GM18519 (cell line): ENCODE measurements at regions not wholly inside any gene's neighbourhood (a gene's known extent, or its start where the extent isn't known, plus 50 kb on each side); places are given as distances from the start of the nearest gene placed in this dataset.

Experiments
- ATAC-seq: cut with Tn5 transposase; IDR thresholded peaks from one replicate; pipeline ENCODE4 v1.9.1; 2021; ENCODE audit warnings: mild to moderate bottlenecking, moderate library complexity; ENCODE audit not compliant: unreplicated experiment, low FRiP score

GRCh38 chr14:106850913-106851825, 1324.8 kb downstream of the TMEM121 start:
- no peak for ATAC-seq

- no peak for ATAC-seq
These were observed 1346.4 kb downstream of the TMEM121 start for GRCh38 chr14:106872611-106873446.

DNA sequence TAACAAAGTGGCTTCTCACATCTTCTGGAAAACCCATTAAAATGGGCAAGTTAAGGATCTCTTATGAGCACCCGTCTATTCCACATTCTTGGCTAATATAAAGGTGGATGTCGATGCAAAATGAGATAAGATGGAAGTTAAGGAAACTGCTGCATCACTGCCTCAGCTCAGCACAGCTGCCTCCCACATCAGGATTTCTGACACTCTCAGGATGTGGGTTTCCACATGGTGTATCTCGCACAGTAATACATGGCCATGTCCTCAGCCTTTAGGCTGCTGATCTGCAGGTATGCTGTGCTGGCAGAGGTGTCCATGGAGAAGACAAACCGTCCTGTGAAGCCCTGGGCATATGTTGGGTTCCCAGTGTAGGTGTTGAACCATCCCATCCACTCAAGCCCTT, 1348.0 kb downstream of the TMEM121 start:
- no peak for ATAC-seq

DNA sequence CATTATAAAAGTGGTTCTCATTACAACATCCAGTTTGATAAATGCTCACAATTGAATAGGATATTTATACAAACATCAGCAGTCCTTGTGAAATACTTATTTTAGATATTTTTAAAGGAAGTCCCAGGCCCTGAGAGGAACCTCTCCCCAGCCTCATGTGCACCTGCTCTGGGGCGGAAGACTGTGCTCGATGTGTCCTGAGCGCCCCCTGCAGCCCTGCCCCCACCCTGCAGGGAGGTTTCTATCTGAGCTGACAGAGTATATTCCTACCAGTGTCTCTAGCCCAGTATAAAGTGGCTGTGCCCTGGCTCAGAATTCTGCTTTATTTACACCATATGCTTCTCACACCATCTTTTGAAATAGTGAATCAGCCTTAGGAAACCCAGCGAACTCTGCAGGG, 1349.1 kb downstream of the TMEM121 start:
- no peak for ATAC-seq

- no peak for ATAC-seq
These were observed 1350.3 kb downstream of the TMEM121 start for GRCh38 chr14:106876711-106877110.

DNA sequence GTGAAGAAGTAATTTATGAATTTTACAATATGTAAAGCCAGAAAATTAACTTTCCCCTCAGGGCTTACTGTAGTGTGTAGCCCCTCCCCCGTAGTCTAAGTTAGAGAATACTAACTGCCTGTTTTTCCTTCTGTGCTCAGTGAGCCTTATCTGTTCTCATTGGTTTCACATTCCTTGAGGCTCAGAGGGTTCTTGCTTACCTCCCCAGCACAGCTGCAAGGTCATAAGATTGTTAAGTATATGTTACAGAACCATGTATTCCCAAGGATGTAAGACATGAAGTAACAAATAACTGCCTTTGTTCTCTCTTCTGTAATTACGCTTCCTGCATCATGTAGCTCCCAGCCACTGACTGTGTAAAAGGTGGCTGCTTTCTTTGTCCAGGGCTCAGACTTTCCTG, 1351.1 kb downstream of the TMEM121 start:
- ATAC-seq = no peak

DNA sequence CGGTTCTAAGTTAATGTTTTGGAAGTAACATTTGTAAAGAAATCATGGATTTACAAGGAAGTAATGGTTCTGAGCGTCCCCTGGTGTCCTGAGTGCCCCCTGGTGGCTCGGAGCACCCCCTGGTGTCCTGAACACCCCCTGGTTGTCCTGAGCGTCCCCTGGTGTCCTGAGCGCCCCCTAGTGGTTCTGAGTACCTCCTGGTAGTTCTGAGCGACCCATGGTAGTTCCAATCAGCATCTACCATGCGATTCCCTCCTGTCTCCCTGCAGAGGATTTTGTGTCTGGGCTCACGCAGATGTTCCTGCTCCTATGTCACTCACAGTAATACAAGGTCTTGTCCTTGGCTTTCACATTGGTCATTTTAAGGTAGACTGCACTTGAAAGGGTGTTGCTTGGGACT, 1352.9 kb downstream of the TMEM121 start:
- ATAC-seq = no peak

- ATAC-seq = no peak
These were observed 1356.9 kb downstream of the TMEM121 start for GRCh38 chr14:106883218-106883692.
